Stimulated activated CD8-positive, alpha-beta memory T cell treated with anti-CD3 and anti-CD28 coated beads, Interleukin-15, amount 100 ng/mL, for 48 hours (primary cell): ENCODE measurements at regions not wholly inside any gene's neighbourhood (a gene's known extent, or its start where the extent isn't known, plus 50 kb on each side); places are given as distances from the start of the nearest gene placed in this dataset.

Source experiments
- DNase-seq, 2 donors: peaks; one replicate each; pipeline ENCODE4 v3.0.0-alpha.2; 2020; ENCODE audit warnings: low read depth in 2 of 2

- no peak for DNase-seq
Observed at GRCh38 chr6:4296552-4296951, 161.2 kb upstream of the ECI2 start.

GRCh38 chr6:4295783-4296155 is 160.4 kb upstream of the ECI2 start:
- DNase-seq = no peak

GRCh38 chr6:4295058-4295782 is 159.8 kb upstream of the ECI2 start:
- no peak for DNase-seq

- no peak for DNase-seq
Observed at GRCh38 chr6:4294636-4295035, 159.3 kb upstream of the ECI2 start.

- no peak for DNase-seq
Observed at GRCh38 chr6:4291453-4292403, 156.4 kb upstream of the ECI2 start.

GRCh38 chr6:4289770-4290320 is 154.5 kb upstream of the ECI2 start:
- no peak for DNase-seq

GRCh38 chr6:4287811-4288244 is 152.5 kb upstream of the ECI2 start:
- DNase-seq = no peak

GRCh38 chr6:4287372-4287771 is 152.0 kb upstream of the ECI2 start:
- no peak for DNase-seq

- no peak for DNase-seq
Observed at GRCh38 chr6:4282926-4283325, 147.6 kb upstream of the ECI2 start.

GRCh38 chr6:4281341-4282293 is 146.2 kb upstream of the ECI2 start:
- peak in 1 of 2 donors; percentile 23 for DNase-seq

- no peak for DNase-seq
Observed at GRCh38 chr6:4280707-4281106, 145.3 kb upstream of the ECI2 start.

- no peak for DNase-seq
Observed at GRCh38 chr6:4280031-4280430, 144.7 kb upstream of the ECI2 start.

GRCh38 chr6:4274382-4275082 is 139.2 kb upstream of the ECI2 start:
- DNase-seq = no peak

- no peak for DNase-seq
Observed at GRCh38 chr6:4272996-4273395, 137.6 kb upstream of the ECI2 start.

GRCh38 chr6:4271761-4272470 is 136.5 kb upstream of the ECI2 start:
- no peak for DNase-seq

- DNase-seq = no peak
Observed at GRCh38 chr6:4270776-4271175, 135.4 kb upstream of the ECI2 start.

- no peak for DNase-seq
Observed at GRCh38 chr6:4270001-4270400, 134.6 kb upstream of the ECI2 start.

- DNase-seq = no peak
Observed at GRCh38 chr6:4268171-4268570, 132.8 kb upstream of the ECI2 start.

GRCh38 chr6:4265740-4266139 is 130.4 kb upstream of the ECI2 start:
- DNase-seq = no peak

- DNase-seq = no peak
Observed at GRCh38 chr6:4264601-4265000, 129.2 kb upstream of the ECI2 start.
